Activated CD4-positive, alpha-beta memory T cell treated with anti-CD3 and anti-CD28 coated beads, Interleukin-2, amount 10 ng/mL, durations not matched to agents 7 days and 5 days (primary cell): ENCODE measurements at regions not wholly inside any gene's neighbourhood (a gene's known extent, or its start where the extent isn't known, plus 50 kb on each side); places are given as distances from the start of the nearest gene placed in this dataset.
"Not testable (repeated sequence)": the region's sequence is repeated elsewhere in the genome, so short reads cannot be mapped to it uniquely, and the experiment has no call there.

ENCODE experiments used
- CTCF ChIA-PET: fragments of 350-600 bp; sonication (Branson Sonifier 250); formaldehyde crosslinking; loops from one replicate; lab custom pipeline; 2021; ENCODE audit warnings: antibody characterized with exemption, inconsistent platforms; lab: Charles Lee
- POLR2A ChIA-PET: fragments of 350-600 bp; sonication (Branson Sonifier 250); formaldehyde crosslinking; loops from one replicate; lab custom pipeline; 2021; ENCODE audit warnings: antibody characterized with exemption; lab: Charles Lee
- DNase-seq: peaks from one replicate; pipeline ENCODE4 v3.0.0-alpha.2; 2020
- H3K27ac Mint-ChIP-seq: one replicate; pipeline ENCODE4 v1.8.0; 2021; ENCODE audit warnings: mild to moderate bottlenecking, mixed read lengths
- H3K27me3 Mint-ChIP-seq: one replicate; pipeline ENCODE4 v1.8.0; 2021; ENCODE audit warnings: mixed read lengths
- H3K36me3 Mint-ChIP-seq: one replicate; pipeline ENCODE4 v1.8.0; 2021; ENCODE audit warnings: low read depth, mixed read lengths
- H3K4me1 Mint-ChIP-seq: one replicate; pipeline ENCODE4 v1.8.0; 2021; ENCODE audit warnings: mixed read lengths
- H3K4me3 Mint-ChIP-seq: one replicate; pipeline ENCODE4 v1.8.0; 2021; ENCODE audit warnings: mild to moderate bottlenecking, mixed read lengths
- H3K9me3 Mint-ChIP-seq: one replicate; pipeline ENCODE4 v1.8.0; 2021; ENCODE audit warnings: mixed read lengths

DNA sequence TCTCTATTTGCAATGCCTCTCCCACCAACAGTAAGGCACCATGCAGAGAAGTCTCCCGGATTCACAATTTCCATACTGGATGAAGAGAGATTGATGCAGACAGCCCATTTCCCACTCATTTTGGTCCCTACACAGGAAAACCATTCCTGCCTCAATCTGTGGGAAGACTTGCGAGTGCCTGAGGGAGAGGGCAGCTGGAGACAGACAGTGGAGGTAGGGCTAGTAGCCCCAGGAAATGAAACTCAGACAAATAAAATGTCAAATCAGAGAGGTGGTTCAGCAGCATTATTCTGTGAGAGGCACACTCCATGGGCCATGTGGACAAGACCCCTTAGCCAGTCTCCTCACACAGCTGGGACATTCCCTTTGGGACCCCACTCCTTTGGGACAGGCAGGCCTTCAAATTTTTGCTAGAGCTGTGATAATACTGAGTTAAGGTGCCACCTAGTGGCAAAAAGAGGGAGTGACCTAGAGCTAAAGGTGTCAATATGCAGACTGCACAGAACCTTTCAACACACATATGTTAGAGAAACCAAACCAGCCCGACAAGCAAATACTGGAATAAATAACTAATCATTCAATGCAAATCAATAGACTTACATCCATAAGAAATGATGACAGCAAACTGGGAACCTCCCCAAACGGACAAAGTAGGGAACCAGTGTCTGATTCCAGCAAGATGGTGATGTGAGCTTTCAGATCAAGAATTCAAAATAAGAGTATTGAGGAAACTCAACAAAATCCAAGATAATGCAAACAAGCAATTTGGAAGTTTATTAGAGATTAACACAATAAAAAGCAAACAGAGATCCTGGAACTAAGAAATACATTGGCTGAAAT, 1865.3 kb upstream of the AGA start:
- no peaks in the 10 kb centered on the region for H3K36me3 Mint-ChIP-seq
- H3K4me1 Mint-ChIP-seq: no peaks in the 10 kb centered on the region
- H3K27me3 Mint-ChIP-seq: no peaks in the 10 kb centered on the region
- H3K9me3 Mint-ChIP-seq: no peaks in the 10 kb centered on the region
- ChIA-PET POLR2A (no interaction called here), CTCF (interaction anchor here (0.6 to 1.3 kb wide), 8 partner anchors 9 to 1791 kb away, joined by 3 to 5 read pairs (median 4); no protein-coding TSS in a partner anchor)
- peak; percentile 18 for DNase-seq
- no peak overlapping the region for H3K27ac Mint-ChIP-seq
- no peak overlapping the region for H3K4me3 Mint-ChIP-seq

DNA sequence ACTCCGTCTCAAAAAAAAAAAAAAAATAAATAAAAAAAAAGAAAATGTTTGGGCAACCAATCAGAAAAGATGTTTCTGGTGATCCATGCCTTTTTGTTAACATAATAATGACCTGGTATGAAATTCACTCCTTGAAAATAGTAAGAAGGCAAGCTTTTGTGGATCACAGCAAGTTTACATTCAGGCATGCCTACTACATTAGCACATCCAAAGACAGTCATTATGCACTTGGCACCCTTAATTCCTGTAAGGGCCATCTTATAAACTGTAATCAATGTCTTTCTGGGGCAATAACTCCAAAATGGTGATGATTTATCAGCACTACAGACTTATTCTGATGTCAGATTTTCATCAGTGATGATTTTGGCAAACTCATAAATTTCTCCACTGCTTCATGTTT, 1871.6 kb upstream of the AGA start:
- POLR2A ChIA-PET: no interaction called here
- no peaks in the 10 kb centered on the region for H3K4me1 Mint-ChIP-seq
- H3K36me3 Mint-ChIP-seq: no peaks in the 10 kb centered on the region
- CTCF ChIA-PET: no interaction called here
- H3K4me3 Mint-ChIP-seq: no peak overlapping the region
- H3K27ac Mint-ChIP-seq: no peak overlapping the region
- H3K9me3 Mint-ChIP-seq: peaks cover 9% of the 10 kb centered on the region
- no peak for DNase-seq
- H3K27me3 Mint-ChIP-seq: no peaks in the 10 kb centered on the region

DNA sequence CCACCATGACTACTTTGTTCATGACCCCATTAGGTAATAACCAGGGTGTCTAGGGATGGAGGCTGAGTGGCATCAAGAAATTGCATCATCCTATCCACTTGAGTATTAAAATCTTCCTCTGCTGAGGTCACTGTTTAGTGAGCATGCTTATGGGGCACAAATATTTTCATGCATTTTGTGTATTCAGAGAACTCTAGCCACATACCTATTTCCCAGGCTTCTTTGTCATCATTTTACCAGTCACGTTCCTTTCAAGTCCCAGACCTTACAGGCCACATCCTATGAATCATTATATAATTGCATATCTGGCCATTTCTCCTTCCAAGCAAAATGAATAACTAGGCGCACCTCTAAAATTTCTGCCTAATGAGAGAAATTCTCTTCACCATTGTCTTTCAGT, 1882.9 kb upstream of the AGA start:
- H3K27me3 Mint-ChIP-seq: no peaks in the 10 kb centered on the region
- ChIA-PET CTCF (no interaction called here), POLR2A (no interaction called here)
- no peaks in the 10 kb centered on the region for H3K4me1 Mint-ChIP-seq
- no peak for DNase-seq
- H3K27ac Mint-ChIP-seq: no peak overlapping the region
- no peak overlapping the region for H3K4me3 Mint-ChIP-seq
- H3K9me3 Mint-ChIP-seq: peaks cover 6% of the 10 kb centered on the region
- no peaks in the 10 kb centered on the region for H3K36me3 Mint-ChIP-seq

DNA sequence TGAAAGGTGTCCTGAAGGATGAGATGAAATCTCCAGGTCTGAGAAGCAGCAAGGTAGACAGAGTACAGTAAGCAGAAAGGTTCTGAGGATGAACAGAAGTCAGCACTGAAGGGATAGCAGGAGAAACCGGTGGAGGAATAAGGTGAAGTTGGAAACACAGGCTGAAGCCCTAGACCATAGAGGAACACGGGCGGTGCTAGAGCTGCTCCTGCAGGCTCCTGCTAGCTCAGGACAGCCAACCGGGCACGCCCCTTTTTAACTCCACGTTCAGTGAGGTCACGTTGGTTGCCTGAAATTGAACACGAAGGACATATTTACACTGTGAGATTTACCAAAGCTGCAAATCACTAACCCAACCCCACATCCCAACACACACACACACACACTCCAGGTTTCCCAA, 1886.4 kb upstream of the AGA start:
- Mint-ChIP-seq H3K27me3 (no peaks in the 10 kb centered on the region), H3K36me3 (no peaks in the 10 kb centered on the region), H3K4me3 (no peak overlapping the region), H3K9me3 (peaks cover 3% of the 10 kb centered on the region), H3K4me1 (no peaks in the 10 kb centered on the region), H3K27ac (no peak overlapping the region)
- no peak for DNase-seq
- ChIA-PET CTCF (no interaction called here), POLR2A (no interaction called here)

DNA sequence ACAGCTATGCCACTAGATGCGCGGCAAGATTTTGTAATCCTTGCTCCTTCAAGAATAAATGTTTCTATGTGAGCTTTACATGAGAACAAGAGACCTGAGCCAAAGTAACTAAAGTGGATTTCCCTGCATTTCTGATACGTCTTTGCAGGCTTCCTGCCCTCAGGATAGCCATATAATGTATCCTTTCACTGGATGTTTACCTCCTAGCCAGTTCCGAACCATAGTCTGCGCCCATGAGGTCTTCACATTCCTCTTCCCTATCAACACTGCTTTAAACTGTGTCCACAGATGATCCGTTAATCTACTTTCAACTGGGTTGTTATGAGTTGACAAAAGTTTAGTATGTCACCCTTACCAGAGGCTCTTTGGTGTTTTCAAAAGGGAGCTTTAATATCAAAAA, 1889.1 kb upstream of the AGA start:
- no peak overlapping the region for H3K4me3 Mint-ChIP-seq
- no peak for DNase-seq
- ChIA-PET CTCF (interaction anchor here (1.4 kb wide), 1 partner anchor 24 kb away, joined by 4 read pairs; no protein-coding TSS in a partner anchor), POLR2A (no interaction called here)
- no peak overlapping the region for H3K27ac Mint-ChIP-seq
- H3K36me3 Mint-ChIP-seq: no peaks in the 10 kb centered on the region
- H3K9me3 Mint-ChIP-seq: peaks cover 1% of the 10 kb centered on the region
- H3K4me1 Mint-ChIP-seq: no peaks in the 10 kb centered on the region
- H3K27me3 Mint-ChIP-seq: no peaks in the 10 kb centered on the region

DNA sequence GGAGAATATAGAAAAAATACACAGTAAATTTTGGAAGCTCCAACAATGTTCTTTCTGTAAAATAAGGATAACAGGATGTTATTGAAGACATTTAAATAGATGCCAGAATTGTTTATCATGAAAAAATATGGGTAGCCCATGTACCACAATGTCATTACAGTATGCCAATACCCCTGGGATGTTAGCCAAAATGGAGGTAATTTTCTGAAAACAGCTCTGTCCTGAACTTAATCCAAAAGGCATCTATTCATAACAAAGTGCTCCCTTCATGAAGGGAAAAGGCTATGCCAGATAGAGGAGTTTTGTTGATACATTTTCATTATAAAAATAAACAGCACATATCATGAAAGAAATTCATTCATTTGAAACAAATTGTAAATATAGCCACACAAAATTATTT, 1902.6 kb upstream of the AGA start:
- H3K36me3 Mint-ChIP-seq: no peaks in the 10 kb centered on the region
- no peak overlapping the region for H3K27ac Mint-ChIP-seq
- peaks cover 7% of the 10 kb centered on the region for H3K9me3 Mint-ChIP-seq
- DNase-seq: no peak
- no peaks in the 10 kb centered on the region for H3K27me3 Mint-ChIP-seq
- H3K4me3 Mint-ChIP-seq: no peak overlapping the region
- ChIA-PET CTCF (no interaction called here), POLR2A (no interaction called here)
- H3K4me1 Mint-ChIP-seq: no peaks in the 10 kb centered on the region

DNA sequence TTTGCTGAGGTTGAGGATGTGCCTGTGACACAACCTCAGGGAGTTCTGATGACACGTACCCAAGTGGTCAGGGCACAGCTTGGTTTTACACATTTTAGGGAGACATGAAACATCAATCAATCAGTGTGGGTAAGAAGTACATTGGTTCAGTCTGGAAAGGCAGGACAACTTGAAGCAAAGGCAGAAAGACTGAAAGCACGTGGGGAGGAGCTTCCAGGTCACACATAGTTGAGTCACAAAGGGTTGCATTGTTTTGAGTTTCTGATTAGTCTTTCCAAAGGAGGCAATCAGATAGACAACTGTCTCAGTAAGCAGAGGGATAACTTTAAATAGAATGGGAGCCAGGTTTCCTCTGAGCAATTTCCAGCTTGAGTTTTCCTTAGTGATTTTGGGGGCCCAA, 1910.0 kb upstream of the AGA start:
- Mint-ChIP-seq H3K9me3 (peaks cover 4% of the 10 kb centered on the region), H3K4me1 (no peaks in the 10 kb centered on the region), H3K4me3 (no peak overlapping the region), H3K27me3 (no peaks in the 10 kb centered on the region), H3K36me3 (no peaks in the 10 kb centered on the region), H3K27ac (no peak overlapping the region)
- DNase-seq: no peak
- POLR2A ChIA-PET: no interaction called here
- CTCF ChIA-PET: no interaction called here

DNA sequence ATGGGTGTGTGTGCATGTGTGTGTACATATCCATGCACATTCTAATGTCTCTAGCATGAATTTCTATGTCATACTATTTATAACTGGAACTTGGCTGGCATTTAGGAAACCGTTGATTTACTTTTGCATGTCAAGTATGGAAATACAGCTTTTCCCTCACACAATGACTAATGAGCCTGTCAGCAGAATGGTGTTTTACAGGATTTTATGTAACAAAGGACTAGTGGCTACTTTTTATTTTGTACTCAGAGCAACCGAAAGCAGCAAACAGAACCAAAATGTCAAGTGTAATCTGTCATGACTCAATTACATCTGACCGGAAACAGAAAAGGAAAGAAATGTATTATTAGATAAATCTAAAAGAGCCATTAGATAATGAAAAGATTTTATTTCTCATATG, 1911.5 kb upstream of the AGA start:
- H3K4me3 Mint-ChIP-seq: no peak overlapping the region
- H3K27ac Mint-ChIP-seq: no peak overlapping the region
- H3K27me3 Mint-ChIP-seq: no peaks in the 10 kb centered on the region
- ChIA-PET CTCF (no interaction called here), POLR2A (no interaction called here)
- H3K4me1 Mint-ChIP-seq: no peaks in the 10 kb centered on the region
- peaks cover 3% of the 10 kb centered on the region for H3K9me3 Mint-ChIP-seq
- H3K36me3 Mint-ChIP-seq: no peaks in the 10 kb centered on the region
- no peak for DNase-seq

DNA sequence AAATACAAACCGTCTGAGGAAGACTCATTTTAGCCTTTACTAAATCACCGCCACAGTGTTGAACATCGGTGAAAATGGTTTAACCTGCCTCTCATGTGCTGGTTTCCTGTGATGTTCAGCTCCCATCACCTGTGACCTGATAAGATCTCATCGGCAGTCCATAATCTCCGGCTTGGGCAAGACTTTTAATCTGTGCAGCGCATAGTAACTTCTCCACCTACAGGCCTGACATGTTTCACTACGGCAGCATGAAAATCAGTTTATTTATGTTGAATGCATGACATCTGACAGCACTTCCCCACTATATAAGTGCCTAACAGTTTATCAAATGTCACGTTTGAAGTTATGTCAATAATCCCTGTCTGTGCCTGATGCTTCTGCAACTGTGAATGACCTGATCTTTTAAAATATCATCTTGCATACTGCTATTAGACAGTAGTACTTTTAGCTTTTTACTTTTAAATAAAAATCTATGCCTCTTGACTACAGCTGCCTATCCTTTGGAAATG, 1919.8 kb upstream of the AGA start:
- Mint-ChIP-seq H3K9me3 (peaks cover 3% of the 10 kb centered on the region), H3K4me3 (no peak overlapping the region), H3K36me3 (no peaks in the 10 kb centered on the region), H3K27ac (no peak overlapping the region), H3K27me3 (no peaks in the 10 kb centered on the region), H3K4me1 (no peaks in the 10 kb centered on the region)
- CTCF ChIA-PET: no interaction called here
- no peak for DNase-seq
- POLR2A ChIA-PET: no interaction called here

DNA sequence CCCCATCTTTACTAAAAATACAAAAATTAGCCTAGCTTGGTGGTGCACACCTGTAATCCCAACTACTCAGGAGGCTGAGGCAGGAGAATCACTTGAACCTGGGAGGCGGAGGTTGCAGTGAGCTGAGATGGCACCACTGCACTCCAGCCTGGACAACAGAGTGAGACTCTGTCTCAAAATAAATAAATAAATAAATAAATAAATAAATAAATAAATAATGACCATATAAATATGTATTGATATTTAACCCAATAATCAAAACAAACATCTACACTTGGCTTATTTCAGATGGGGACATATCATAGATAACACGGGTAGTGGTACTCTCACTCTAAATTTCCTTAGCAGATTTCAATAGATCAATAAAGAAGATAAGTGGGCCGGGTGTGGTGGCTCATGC, 1923.7 kb upstream of the AGA start:
- H3K36me3 Mint-ChIP-seq, CTCF ChIA-PET: not testable (repeated sequence)

DNA sequence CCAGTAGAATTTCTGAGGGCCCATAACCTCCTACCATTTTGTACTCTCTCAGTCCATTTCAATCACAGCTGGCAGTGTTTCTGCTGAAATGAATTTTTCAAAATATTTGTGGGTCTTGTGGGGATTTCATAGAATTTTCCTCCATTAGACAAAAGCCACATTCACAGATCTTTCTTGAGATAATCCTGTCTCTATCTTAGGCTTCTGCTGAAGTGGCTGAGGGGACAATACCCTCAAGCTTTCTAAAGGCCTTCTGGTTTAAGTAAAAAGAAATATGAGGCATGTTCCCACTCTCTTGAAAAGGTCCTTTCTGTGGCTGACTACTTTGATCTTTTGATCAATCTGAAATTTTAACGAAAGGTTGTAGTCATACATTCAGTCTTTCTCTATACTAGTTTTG, 1930.0 kb upstream of the AGA start:
- H3K27ac Mint-ChIP-seq: no peak overlapping the region
- no peaks in the 10 kb centered on the region for H3K27me3 Mint-ChIP-seq
- peaks cover 17% of the 10 kb centered on the region for H3K9me3 Mint-ChIP-seq
- H3K4me1 Mint-ChIP-seq: no peaks in the 10 kb centered on the region
- no peak for DNase-seq
- no peaks in the 10 kb centered on the region for H3K36me3 Mint-ChIP-seq
- no peak overlapping the region for H3K4me3 Mint-ChIP-seq
- POLR2A ChIA-PET: no interaction called here
- CTCF ChIA-PET: no interaction called here

More for the DNA sequence above, 1923.7 kb upstream of the AGA start:
- H3K4me1 Mint-ChIP-seq, POLR2A ChIA-PET, H3K27me3 Mint-ChIP-seq, H3K9me3 Mint-ChIP-seq, H3K4me3 Mint-ChIP-seq, H3K27ac Mint-ChIP-seq, DNase-seq: not testable (repeated sequence)

DNA sequence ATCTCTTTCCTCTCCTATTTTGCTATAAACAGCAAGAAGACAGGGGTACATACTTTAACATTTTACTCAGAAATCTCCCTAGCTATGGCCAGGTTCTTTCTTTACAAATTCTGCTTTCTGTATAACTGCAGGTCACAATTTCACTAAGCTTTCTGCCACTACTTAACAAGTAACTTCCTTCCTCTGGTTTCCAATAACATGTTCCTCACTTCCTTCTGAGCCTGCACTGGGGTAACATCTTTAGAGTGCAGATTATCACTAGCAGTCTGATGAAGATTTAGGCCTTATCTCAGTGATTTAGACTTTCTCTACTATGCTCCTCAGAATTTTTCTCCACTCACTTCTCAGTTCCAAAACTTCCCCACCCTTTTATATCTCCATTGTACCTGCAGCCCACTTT, 1930.5 kb upstream of the AGA start:
- CTCF ChIA-PET: no interaction called here
- Mint-ChIP-seq H3K4me1 (no peaks in the 10 kb centered on the region), H3K27me3 (no peaks in the 10 kb centered on the region), H3K9me3 (peaks cover 17% of the 10 kb centered on the region), H3K36me3 (no peaks in the 10 kb centered on the region), H3K4me3 (no peak overlapping the region), H3K27ac (no peak overlapping the region)
- DNase-seq: no peak
- POLR2A ChIA-PET: no interaction called here

DNA sequence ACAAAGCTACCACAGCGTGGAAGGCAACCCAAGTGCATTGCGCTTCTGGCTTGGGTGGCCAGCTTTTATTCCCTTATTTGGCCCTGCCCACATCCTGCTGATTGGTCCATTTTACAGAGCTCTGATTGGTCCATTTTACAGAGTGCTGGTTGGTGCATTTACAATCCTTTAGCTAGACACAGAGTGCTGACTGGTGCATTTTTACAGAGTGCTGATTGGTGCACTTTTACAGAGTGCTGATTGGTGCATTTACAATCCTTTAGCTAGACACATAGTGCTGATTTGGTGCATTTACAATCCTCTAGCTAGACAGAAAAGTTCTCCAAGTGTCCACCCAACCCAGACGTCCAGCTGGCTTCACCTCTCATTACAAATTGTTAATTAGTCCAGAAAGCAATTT, 1936.6 kb upstream of the AGA start:
- H3K9me3 Mint-ChIP-seq: peaks cover 14% of the 10 kb centered on the region
- H3K36me3 Mint-ChIP-seq, CTCF ChIA-PET, H3K27ac Mint-ChIP-seq, H3K27me3 Mint-ChIP-seq, H3K4me1 Mint-ChIP-seq, POLR2A ChIA-PET, H3K4me3 Mint-ChIP-seq, DNase-seq: not testable (repeated sequence)

DNA sequence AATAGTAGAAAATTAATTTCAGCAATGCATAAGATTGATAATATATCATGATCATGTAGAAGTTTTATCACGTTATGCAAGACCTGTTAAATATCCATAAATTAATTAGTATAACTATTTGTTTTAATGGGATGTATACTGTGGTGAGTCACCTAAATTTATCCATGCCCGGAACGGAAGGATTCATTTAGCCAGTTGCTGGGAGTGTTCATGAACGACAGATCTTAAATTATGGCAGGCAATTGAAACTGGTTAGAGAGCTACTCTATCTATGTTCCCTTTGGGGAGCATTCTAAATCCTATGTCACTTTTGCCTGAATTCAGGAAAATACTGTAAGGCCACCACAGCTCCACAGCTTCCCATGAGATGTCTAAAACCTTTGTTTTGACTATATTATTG, 1950.5 kb upstream of the AGA start:
- H3K4me1 Mint-ChIP-seq: no peaks in the 10 kb centered on the region
- ChIA-PET CTCF (no interaction called here), POLR2A (no interaction called here)
- H3K27me3 Mint-ChIP-seq: no peaks in the 10 kb centered on the region
- no peak for DNase-seq
- no peak overlapping the region for H3K4me3 Mint-ChIP-seq
- peaks cover 4% of the 10 kb centered on the region for H3K9me3 Mint-ChIP-seq
- no peak overlapping the region for H3K27ac Mint-ChIP-seq
- H3K36me3 Mint-ChIP-seq: no peaks in the 10 kb centered on the region
